Neural cell (in vitro differentiated cells): ENCODE measurements at regions not wholly inside any gene's neighbourhood (a gene's known extent, or its start where the extent isn't known, plus 50 kb on each side); places are given as distances from the start of the nearest gene placed in this dataset.

Experiments used
- H2AFZ ChIP-seq: fragments of 200-600, 300-800 bp; sonication (generic), shearing (Covaris generic); 2 replicates; pipeline ENCODE4 v1.6.0; 2014; ENCODE audit warnings: low read depth, mild to moderate bottlenecking, antibody characterized with exemption, low read length, moderate library complexity
- H3F3A ChIP-seq: fragments of 200-600 bp; shearing (Covaris generic); 2 replicates; pipeline ENCODE4 v1.6.1; 2016; ENCODE audit warnings: mild to moderate bottlenecking, moderate library complexity, mixed read lengths, antibody characterized with exemption, low read length; ENCODE audit not compliant: insufficient read depth, poor library complexity, severe bottlenecking
- H3K27ac ChIP-seq: fragments of 200-600, 300-800 bp; sonication (generic), shearing (Covaris generic); 2 replicates; pipeline ENCODE4 v1.5.1; 2014; ENCODE audit warnings: mild to moderate bottlenecking, low read length, moderate library complexity
- H3K27me3 ChIP-seq: fragments of 300-800, 200-600 bp; sonication (generic), shearing (Covaris generic); 2 replicates; pipeline ENCODE4 v1.6.0; 2014; ENCODE audit warnings: mild to moderate bottlenecking, low read depth, low read length, moderate library complexity; ENCODE audit not compliant: insufficient read depth
- H3K36me3 ChIP-seq: fragments of 300-800, 200-600 bp; sonication (generic), shearing (Covaris generic); 2 replicates; pipeline ENCODE4 v1.5.1; 2014; ENCODE audit warnings: mild to moderate bottlenecking, antibody characterized with exemption, low read length, moderate library complexity; ENCODE audit not compliant: insufficient read depth
- H3K4me2 ChIP-seq: fragments of 300-800, 200-600 bp; sonication (generic), shearing (Covaris generic); 2 replicates; pipeline ENCODE4 v1.6.0; 2014; ENCODE audit warnings: mild to moderate bottlenecking, low read length
- H3K4me3 ChIP-seq: fragments of 300-800, 200-600 bp; sonication (generic), shearing (Covaris generic); 2 replicates; pipeline ENCODE4 v1.5.1; 2014; ENCODE audit warnings: mild to moderate bottlenecking, low read length, moderate library complexity
- H3K79me2 ChIP-seq: fragments of 200-600 bp; shearing (Covaris generic); replicated peaks from 2 replicates; pipeline ENCODE4 v1.6.0; 2014; ENCODE audit warnings: mild to moderate bottlenecking, low read length, moderate library complexity; ENCODE audit not compliant: insufficient read depth
- H3K9ac ChIP-seq: fragments of 300-800, 200-600 bp; sonication (generic), shearing (Covaris generic); 2 replicates; pipeline ENCODE4 v1.6.1; 2016; ENCODE audit warnings: mild to moderate bottlenecking, low read length, mixed read lengths
- H3K9me2 ChIP-seq: fragments of 200-600 bp; shearing (Covaris generic); 2 replicates; pipeline ENCODE4 v1.6.1; 2016; ENCODE audit warnings: mild to moderate bottlenecking, low read length, mixed read lengths; ENCODE audit not compliant: insufficient read depth
- H3K9me3 ChIP-seq: fragments of 200-600, 300-800 bp; sonication (generic), shearing (Covaris generic); 2 replicates; pipeline ENCODE4 v1.6.1; 2016; ENCODE audit warnings: mild to moderate bottlenecking, mixed run types, low read length, moderate library complexity, mixed read lengths
- H4K20me1 ChIP-seq: fragments of 200-600 bp; shearing (Covaris generic); 2 replicates; pipeline ENCODE4 v1.6.1; 2016; ENCODE audit warnings: mild to moderate bottlenecking, mixed run types; ENCODE audit not compliant: insufficient read depth
- CTCF ChIP-seq: fragments of 450-650 bp; IDR thresholded peaks from 2 replicates; pipeline ENCODE4 v1.5.1; 2014; ENCODE audit warnings: antibody characterized with exemption, mild to moderate bottlenecking, moderate library complexity; ENCODE audit not compliant: poor library complexity, severe bottlenecking
- EP300 ChIP-seq: fragments of 450-650 bp; conservative IDR thresholded peaks from 2 replicates; pipeline ENCODE4 v1.6.1; 2014; ENCODE audit warnings: antibody characterized with exemption, mild to moderate bottlenecking, moderate library complexity; ENCODE audit not compliant: poor library complexity, severe bottlenecking
- EZH2 ChIP-seq: fragments of 200-600, 300-800 bp; shearing (Covaris generic), sonication (generic); IDR thresholded peaks from 2 replicates; pipeline ENCODE4 v1.6.1; 2014; ENCODE audit warnings: antibody characterized with exemption, low read length, borderline replicate concordance, mild to moderate bottlenecking; ENCODE audit not compliant: insufficient read depth, poor library complexity, severe bottlenecking
- MXI1 ChIP-seq: fragments of 450-650 bp; conservative IDR thresholded peaks from 2 replicates; pipeline ENCODE4 v1.6.1; 2014; ENCODE audit warnings: antibody characterized with exemption, mild to moderate bottlenecking; ENCODE audit not compliant: poor library complexity, severe bottlenecking
- POLR2AphosphoS5 ChIP-seq: IDR thresholded peaks from 2 replicates; pipeline ENCODE4 v1.6.1; 2012
- RAD21 ChIP-seq: fragments of 450-650 bp; conservative IDR thresholded peaks from 2 replicates; pipeline ENCODE4 v1.6.1; 2014; ENCODE audit warnings: antibody characterized with exemption, mild to moderate bottlenecking, moderate library complexity
- REST ChIP-seq: IDR thresholded peaks from 2 replicates; pipeline ENCODE4 v1.6.1; 2012; ENCODE audit warnings: borderline replicate concordance
- SMC3 ChIP-seq: fragments of 450-650 bp; conservative IDR thresholded peaks from 2 replicates; pipeline ENCODE4 v1.6.1; 2014; ENCODE audit warnings: antibody characterized with exemption, mild to moderate bottlenecking, moderate library complexity; ENCODE audit not compliant: poor library complexity
- TAF1 ChIP-seq: IDR thresholded peaks from 2 replicates; pipeline ENCODE4 v1.6.1; 2012; ENCODE audit warnings: low read depth

- Histone ChIP-seq H3K79me2 (no peaks in the 10 kb centered on the region), H4K20me1 (no peaks in the 10 kb centered on the region), H3K9me3 (no peaks in the 10 kb centered on the region), H3K27ac (no peak overlapping the region), H3K4me3 (no peak overlapping the region), H3F3A (no peaks in the 10 kb centered on the region), H3K9ac (no peak overlapping the region), H3K27me3 (no peaks in the 10 kb centered on the region), H3K9me2 (no peaks in the 10 kb centered on the region), H3K4me2 (no peak overlapping the region), H2AFZ (no peak overlapping the region), H3K36me3 (no peaks in the 10 kb centered on the region)
- no peak for TF ChIP-seq POLR2AphosphoS5
- TF ChIP-seq EZH2 = no peak
- no peak for TF ChIP-seq MXI1
- TF ChIP-seq EP300 = no peak
- TF ChIP-seq CTCF = no peak
- TF ChIP-seq RAD21 = no peak
- TF ChIP-seq SMC3 = no peak
- no peak for TF ChIP-seq TAF1
- no peak for TF ChIP-seq REST
Observed at GRCh38 chr6:170082531-170083187, 208.2 kb downstream of the DLL1 start.

GRCh38 chr6:170082067-170082466 lies 208.8 kb downstream of the DLL1 start:
- TF ChIP-seq CTCF (no peak), POLR2AphosphoS5 (no peak), REST (no peak)
- Histone ChIP-seq H3K27ac (no peak overlapping the region), H3K27me3 (no peaks in the 10 kb centered on the region), H3K79me2 (no peaks in the 10 kb centered on the region), H2AFZ (no peak overlapping the region), H3F3A (no peaks in the 10 kb centered on the region), H4K20me1 (no peaks in the 10 kb centered on the region), H3K4me3 (no peak overlapping the region), H3K4me2 (no peak overlapping the region), H3K36me3 (no peaks in the 10 kb centered on the region), H3K9ac (no peak overlapping the region), H3K9me3 (no peaks in the 10 kb centered on the region), H3K9me2 (no peaks in the 10 kb centered on the region)
